ENCODE measurements at regions not wholly inside any gene's neighbourhood (a gene's known extent, or its start where the extent isn't known, plus 50 kb on each side); places are given as distances from the start of the nearest gene placed in this dataset.

- TF ChIP-seq MTA3 (IDR thresholded peaks at IDR 0.05; ENCODE audit: borderline replicate concordance): no peak
- TF ChIP-seq HOXB6 (CRISPR knock-in tag; IDR thresholded peaks at IDR 0.05; ENCODE audit: borderline replicate concordance): no peak
Measured at GRCh38 chr3:80655216-80655615, 887.4 kb upstream of the ROBO1 start (continued).

DNA sequence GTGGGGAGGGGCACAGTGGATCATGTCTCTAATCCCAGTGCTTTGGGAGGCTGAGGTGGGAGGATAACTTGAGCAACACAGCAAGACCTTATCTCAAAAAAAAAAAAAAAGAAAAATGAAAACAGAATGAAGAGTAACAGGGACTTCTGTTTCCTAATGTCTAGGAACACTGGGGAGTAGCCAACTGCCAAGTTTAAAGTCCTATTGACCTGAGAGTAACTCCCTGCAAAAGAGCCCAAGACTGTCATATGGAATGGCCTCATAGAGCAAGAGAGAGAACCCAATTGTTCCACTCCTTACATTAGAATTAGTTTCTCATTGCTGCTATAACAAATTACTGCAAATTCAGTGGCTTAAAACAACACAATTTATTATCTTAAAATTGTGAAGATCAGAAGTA lies 881.4 kb upstream of the ROBO1 start:
- BruUV-seq (replicated peaks): no TSS peak
- no peak overlapping the region for H3K4me2 ChIP-seq (ENCODE audit: insufficient read depth, low read length)
- intact Hi-C loops (cut with micrococcal nuclease) (no loop called here), in situ Hi-C loops (cut with MboI) (no loop called here)
- FAIRE-seq: no peak
- 0 out of 2 replicates have a peak, but pooled peaks cover 1% of the 10 kb centered on the region for H3K9me3 ChIP-seq (replicated peaks; ENCODE audit: control insufficient read depth, insufficient read depth, low read depth, low read length)
- H3K79me2 ChIP-seq (ENCODE audit: control insufficient read depth, insufficient read depth, low read length): no peaks in the 10 kb centered on the region
- H3K27me3 ChIP-seq (ENCODE audit: control insufficient read depth in 2 of 2, insufficient read depth in 2 of 2, low read length in 2 of 2): no peaks in the 10 kb centered on the region
- CTCF ChIA-PET (ENCODE audit: low intra/inter-chr PET ratio): no interaction called here
- H3K9me1 ChIP-seq (ENCODE audit: control insufficient read depth, insufficient read depth, low read length): no peaks in the 10 kb centered on the region
- POLR2A ChIA-PET: no interaction called here
- DNase-seq (ENCODE audit: extremely low read depth in 1 of 4, low spot score in 3 of 4): no peak
- no peak overlapping the region for H3K9ac ChIP-seq (ENCODE audit: insufficient read depth in 1 of 2, low read depth in 2 of 2, low read length in 2 of 2)
- no peaks in the 10 kb centered on the region for H4K20me1 ChIP-seq (replicated peaks; ENCODE audit: control insufficient read depth, insufficient read depth, low read length)
- no peak overlapping the region for H3K27ac ChIP-seq (ENCODE audit: extremely low read depth, low read depth, low read length)
- no peaks in the 10 kb centered on the region for H3K36me3 ChIP-seq (ENCODE audit: control insufficient read depth, insufficient read depth, low read length)
- TF ChIP-seq ZNF212 (CRISPR knock-in tag; IDR thresholded peaks at IDR 0.05) (no peak), ARID3A (IDR thresholded peaks at IDR 0.05; ENCODE audit: borderline replicate concordance, low read depth, low read length) (no peak), RBM25 (IDR thresholded peaks at IDR 0.05; ENCODE audit: low read depth, low read length, severe bottlenecking) (no peak), HMG20B (CRISPR knock-in tag; IDR thresholded peaks at IDR 0.05) (no peak), POLR2AphosphoS5 (IDR thresholded peaks at IDR 0.05; ENCODE audit: control insufficient read depth, insufficient read depth, low read depth, low read length) (no peak), GABPA (tag; conservative IDR thresholded peaks at IDR 0.05; ENCODE audit: low read depth) (no peak), TAL1 (IDR thresholded peaks at IDR 0.05) (no peak)
- H3K4me1 ChIP-seq (replicated peaks in 1 of 2; ENCODE audit: control insufficient read depth in 2 of 2, insufficient read depth in 2 of 2, low read length in 2 of 2): no peaks in the 10 kb centered on the region
- H3K4me3 ChIP-seq: no peak overlapping the region
- H2AFZ ChIP-seq (ENCODE audit: low read depth, low read length): no peak overlapping the region
- ATAC-seq: no peak

Measured in K562 (cell line).